GM23338 (cell line): ENCODE measurements at regions not wholly inside any gene's neighbourhood (a gene's known extent, or its start where the extent isn't known, plus 50 kb on each side); places are given as distances from the start of the nearest gene placed in this dataset.

Experiments used
- ATAC-seq: fragments of 200-7000 bp; cut with Tn5 transposase; 3 replicates; pipeline ENCODE4 v1.9.1; 2020
- DNase-seq: peaks from one replicate; pipeline ENCODE4 v3.0.0-alpha.2; 2015; ENCODE audit warnings: low spot score
- H2AFZ ChIP-seq: fragments of 200-600 bp; sonication (generic); 2 replicates; pipeline ENCODE4 v1.8.0; 2016; ENCODE audit warnings: antibody characterized with exemption, mild to moderate bottlenecking, moderate library complexity
- H3F3A ChIP-seq: fragments of 200-600 bp; sonication (generic); replicated peaks from 2 replicates; pipeline ENCODE4 v1.8.0; 2017; ENCODE audit warnings: antibody characterized with exemption, mixed run types, low read depth
- H3K27ac ChIP-seq: fragments of 200-600 bp; sonication (generic); 2 replicates; pipeline ENCODE4 v1.6.1; 2016; ENCODE audit warnings: low read depth
- H3K27me3 ChIP-seq: fragments of 200-600 bp; sonication (generic); 2 replicates; pipeline ENCODE4 v1.8.0; 2016; ENCODE audit warnings: mild to moderate bottlenecking, mixed run types, moderate library complexity; ENCODE audit not compliant: insufficient read depth
- H3K36me3 ChIP-seq: fragments of 200-600 bp; sonication (generic); 2 replicates; pipeline ENCODE4 v1.8.0; 2016; ENCODE audit warnings: mild to moderate bottlenecking; ENCODE audit not compliant: insufficient read depth
- H3K4me1 ChIP-seq: fragments of 200-600 bp; sonication (generic); 2 replicates; pipeline ENCODE4 v1.8.0; 2016; ENCODE audit warnings: mild to moderate bottlenecking, moderate library complexity; ENCODE audit not compliant: insufficient read depth
- H3K4me2 ChIP-seq: fragments of 200-600 bp; sonication (generic); 2 replicates; pipeline ENCODE4 v1.7.1; 2017; ENCODE audit warnings: mixed run types
- H3K4me3 ChIP-seq: fragments of 200-600 bp; sonication (generic); 2 replicates; pipeline ENCODE4 v1.6.1; 2016; ENCODE audit warnings: mixed run types
- H3K79me2 ChIP-seq: fragments of 200-600 bp; sonication (generic); replicated peaks from 2 replicates; pipeline ENCODE4 v1.8.0; 2017; ENCODE audit warnings: mild to moderate bottlenecking; ENCODE audit not compliant: insufficient read depth
- H3K9me2 ChIP-seq: fragments of 200-600 bp; sonication (generic); 2 replicates; pipeline ENCODE4 v1.8.0; 2017; ENCODE audit not compliant: insufficient read depth
- H4K20me1 ChIP-seq: fragments of 200-600 bp; sonication (generic); replicated peaks from 2 replicates; pipeline ENCODE4 v1.8.0; 2017; ENCODE audit warnings: mild to moderate bottlenecking; ENCODE audit not compliant: insufficient read depth
- H3K27ac Mint-ChIP-seq: 2 replicates; pipeline ENCODE4 v1.8.0; 2020; ENCODE audit warnings: inconsistent platforms, mild to moderate bottlenecking, moderate library complexity, mixed read lengths
- H3K27me3 Mint-ChIP-seq: 3 replicates; pipeline ENCODE4 v1.8.0; 2022; ENCODE audit warnings: low read depth, mild to moderate bottlenecking, moderate library complexity, mixed read lengths, inconsistent platforms; ENCODE audit not compliant: insufficient read depth, poor library complexity
- H3K36me3 Mint-ChIP-seq: 3 replicates; pipeline ENCODE4 v1.8.0; 2021; ENCODE audit warnings: low read depth, mild to moderate bottlenecking, inconsistent platforms, moderate library complexity, mixed read lengths
- H3K4me1 Mint-ChIP-seq: 3 replicates; pipeline ENCODE4 v1.8.0; 2020; ENCODE audit warnings: mild to moderate bottlenecking, inconsistent platforms, mixed read lengths
- H3K4me3 Mint-ChIP-seq: 3 replicates; pipeline ENCODE4 v1.8.0; 2021; ENCODE audit warnings: moderate library complexity, mild to moderate bottlenecking, inconsistent platforms, mixed read lengths
- H3K9me3 Mint-ChIP-seq: 3 replicates; pipeline ENCODE4 v1.8.0; 2020; ENCODE audit warnings: moderate library complexity, mild to moderate bottlenecking, inconsistent platforms, mixed read lengths
- CREB1 ChIP-seq: fragments of 250-450 bp; sonication (Bioruptor Pico); IDR thresholded peaks from 2 replicates; pipeline ENCODE4 v1.5.0; 2020; ENCODE audit warnings: low read depth, mild to moderate bottlenecking, moderate library complexity
- EZH2 ChIP-seq: fragments of 200-600 bp; sonication (generic); IDR thresholded peaks from one replicate; pipeline ENCODE4 v1.8.0; 2017; ENCODE audit warnings: antibody characterized with exemption, mild to moderate bottlenecking, low read depth; ENCODE audit not compliant: unreplicated experiment
- ZNF331 ChIP-seq: fragments of 250-450 bp; sonication (Bioruptor Pico); IDR thresholded peaks from 2 replicates; pipeline ENCODE4 v1.5.0; 2020; ENCODE audit warnings: low read depth, mild to moderate bottlenecking, moderate library complexity
- ZNF462 ChIP-seq: fragments of 250-450 bp; sonication (Bioruptor Pico); IDR thresholded peaks from 2 replicates; pipeline ENCODE4 v1.5.0; 2020; ENCODE audit warnings: mild to moderate bottlenecking, moderate library complexity

- no peak overlapping the region for H3K4me3 ChIP-seq
- H3K4me3 Mint-ChIP-seq: no peak overlapping the region
Measured at GRCh38 chr2:58641001-58641400, 399.9 kb upstream of the FANCL start.

More at GRCh38 chr2:58641001-58641400, 399.9 kb upstream of the FANCL start:
- no peaks in the 10 kb centered on the region for H3F3A ChIP-seq
- H3K4me1 ChIP-seq: 0 out of 2 replicates have a peak, but pooled peaks cover 11% of the 10 kb centered on the region
- TF ChIP-seq ZNF331 (CRISPR knock-in tag) (no peak), CREB1 (CRISPR knock-in tag) (no peak), EZH2 (no peak), ZNF462 (CRISPR knock-in tag) (no peak)
- no peaks in the 10 kb centered on the region for H3K27me3 Mint-ChIP-seq
- DNase-seq: no peak
- no peaks in the 10 kb centered on the region for H3K9me2 ChIP-seq
- no peak overlapping the region for H3K27ac ChIP-seq
- ATAC-seq: no peak
- H4K20me1 ChIP-seq: no peaks in the 10 kb centered on the region
- no peaks in the 10 kb centered on the region for H3K36me3 ChIP-seq
- no peaks in the 10 kb centered on the region for H3K79me2 ChIP-seq
- no peaks in the 10 kb centered on the region for H3K36me3 Mint-ChIP-seq
- H3K27ac Mint-ChIP-seq: no peak overlapping the region
- no peaks in the 10 kb centered on the region for H3K27me3 ChIP-seq
- no peak overlapping the region for H2AFZ ChIP-seq
- H3K4me1 Mint-ChIP-seq: peaks cover 34% of the 10 kb centered on the region
- H3K9me3 Mint-ChIP-seq: no peaks in the 10 kb centered on the region
- no peak overlapping the region for H3K4me2 ChIP-seq
